Activated CD4-positive, CD25-positive, alpha-beta regulatory T cell treated with anti-CD3 and anti-CD28 coated beads, Interleukin-2, amount 50 U/mL, for 72 hours (primary cell): ENCODE measurements at regions not wholly inside any gene's neighbourhood (a gene's known extent, or its start where the extent isn't known, plus 50 kb on each side); places are given as distances from the start of the nearest gene placed in this dataset.

Source experiments
- DNase-seq: peaks from one replicate; pipeline ENCODE4 v3.0.0; 2021

DNA sequence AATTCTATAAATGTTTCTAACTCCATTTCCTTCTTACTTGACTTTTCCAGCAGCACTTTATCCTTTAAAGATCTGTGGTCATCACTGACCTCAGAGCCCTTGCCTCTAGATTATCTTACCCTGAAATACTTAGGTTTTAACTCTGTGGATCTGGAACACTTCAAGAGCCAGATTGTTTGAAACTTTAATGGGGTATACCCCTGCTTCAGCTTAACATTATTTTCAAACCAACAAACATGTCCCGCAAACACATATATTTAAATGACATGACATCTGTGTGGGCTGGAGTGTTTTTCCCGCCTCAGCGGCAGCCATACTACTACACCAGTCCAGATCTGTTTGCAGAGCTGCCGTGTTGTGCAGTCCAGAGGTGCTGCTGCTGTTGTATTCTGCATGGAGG lies 252.0 kb upstream of the TPM1 start:
- DNase-seq: no peak

- no peak for DNase-seq
Observed at GRCh38 chr15:62791694-62792093, 250.9 kb upstream of the TPM1 start.

DNA sequence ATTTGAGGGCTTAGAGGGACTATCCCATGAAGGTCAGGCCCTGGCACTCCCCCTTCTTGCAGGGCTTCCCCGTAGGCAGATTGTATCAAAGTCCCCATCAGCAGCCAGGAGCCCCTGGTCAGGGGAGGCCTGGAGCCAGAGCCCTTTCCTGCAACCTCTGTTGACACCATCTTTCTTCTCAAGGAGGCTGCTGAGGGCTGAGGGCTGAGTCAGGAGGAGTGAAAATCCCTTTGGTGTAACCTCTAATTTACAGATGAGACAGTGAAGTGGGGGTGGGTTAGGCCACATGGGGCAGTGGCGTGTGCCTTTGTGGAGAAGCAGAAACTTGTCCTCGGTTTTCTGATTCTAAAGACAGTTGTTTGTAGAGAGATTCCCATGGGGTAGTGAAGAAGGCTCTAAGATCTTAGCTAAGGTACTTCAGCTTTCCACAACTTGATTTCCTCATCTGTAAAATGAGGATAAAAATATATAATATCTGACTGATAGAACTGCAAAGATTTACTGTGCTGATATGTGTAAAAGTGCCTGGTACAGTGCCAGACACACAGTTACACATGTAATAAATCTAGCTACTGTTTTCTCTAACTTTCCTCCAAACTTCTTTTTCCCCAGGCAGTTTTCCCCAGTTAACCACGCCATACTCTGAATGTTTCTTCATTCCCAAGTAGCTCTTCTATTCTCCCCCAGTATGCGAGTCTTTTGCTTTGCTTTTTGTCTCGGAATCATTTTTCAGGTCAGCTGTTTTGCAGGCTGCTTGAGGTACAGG lies 249.4 kb upstream of the TPM1 start:
- no peak for DNase-seq

DNA sequence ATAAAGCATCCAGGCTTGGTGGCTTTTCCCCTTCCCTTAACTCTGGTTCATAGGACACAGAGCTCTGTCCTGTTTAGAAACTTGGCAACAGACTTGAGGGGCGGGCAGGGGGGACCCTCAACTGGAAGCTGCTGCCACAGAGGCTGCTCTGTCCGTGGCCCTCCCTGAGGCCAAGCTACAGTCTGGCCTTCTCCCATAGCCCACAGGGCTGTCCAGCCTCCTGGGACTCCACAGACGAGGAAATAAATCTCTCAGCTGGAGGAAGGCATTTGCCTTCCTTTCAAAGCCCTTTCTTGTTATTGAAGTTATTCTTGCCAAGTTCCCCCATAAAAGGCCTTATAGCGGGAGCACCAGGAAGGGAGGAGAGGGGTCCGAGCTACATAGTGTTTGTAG lies 248.8 kb upstream of the TPM1 start:
- DNase-seq: no peak

DNA sequence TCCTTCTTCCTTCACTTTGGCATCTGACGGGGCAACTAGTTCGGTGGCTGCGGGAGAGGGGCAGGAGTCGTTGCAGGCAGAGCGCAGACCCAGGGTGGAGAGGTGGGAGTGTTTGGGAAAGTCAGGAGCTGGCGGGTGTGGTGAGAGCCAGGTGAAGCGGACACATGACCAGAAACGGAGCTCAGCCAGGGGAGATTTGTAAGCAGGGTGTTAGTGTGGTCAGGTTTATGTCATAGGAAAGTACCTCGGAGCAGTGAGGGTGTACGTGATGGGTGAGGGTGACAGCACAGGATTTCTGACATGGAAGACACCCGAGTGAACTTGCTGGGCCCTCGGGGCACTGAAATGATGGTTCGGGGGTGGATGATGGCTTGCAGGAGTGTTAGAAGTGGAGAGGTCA lies 247.4 kb upstream of the TPM1 start:
- no peak for DNase-seq

GRCh38 chr15:62795700-62796695 lies 246.5 kb upstream of the TPM1 start:
- no peak for DNase-seq

GRCh38 chr15:62797171-62797570 lies 245.4 kb upstream of the TPM1 start:
- no peak for DNase-seq

GRCh38 chr15:62798536-62798935 lies 244.0 kb upstream of the TPM1 start:
- no peak for DNase-seq

DNA sequence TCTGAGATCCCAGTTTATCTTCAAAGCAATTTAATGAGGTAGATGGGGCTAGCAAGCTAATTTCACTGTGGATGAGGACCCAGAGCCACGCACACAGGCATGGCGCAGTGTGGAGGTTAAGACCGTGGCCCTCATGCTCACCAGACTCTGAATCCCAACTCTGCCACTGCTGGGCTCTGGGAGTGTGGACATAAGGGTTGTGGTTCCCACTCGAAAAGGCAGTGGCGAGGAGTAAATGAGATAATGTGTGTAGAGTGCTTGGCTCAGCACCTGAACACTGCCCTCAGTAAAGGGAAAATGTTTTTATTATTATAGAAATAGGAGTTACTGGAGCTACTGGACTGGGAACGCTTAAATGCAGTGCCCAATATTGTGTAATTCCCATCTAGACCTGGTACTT lies 243.5 kb upstream of the TPM1 start:
- DNase-seq: no peak

DNA sequence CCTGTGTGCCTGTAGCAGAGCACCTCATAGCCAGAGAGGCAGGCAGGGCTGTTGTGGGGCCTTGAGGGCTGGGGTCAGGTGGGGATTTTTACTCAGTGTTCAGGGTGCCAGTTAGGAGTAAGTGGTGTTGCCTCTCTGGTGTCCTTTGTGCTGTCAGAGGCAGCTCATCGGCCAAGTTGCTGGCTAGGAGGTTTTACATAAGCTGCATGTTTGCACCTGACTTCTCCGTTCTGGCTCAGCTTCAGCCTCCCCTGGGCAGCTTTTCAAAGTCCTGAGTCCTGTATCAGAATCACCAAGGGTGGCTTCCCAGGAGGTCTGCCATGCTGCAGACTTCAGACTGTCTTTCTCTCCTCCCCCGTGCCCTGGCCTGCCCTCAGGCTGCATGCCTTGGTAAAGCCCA lies 242.6 kb upstream of the TPM1 start:
- DNase-seq: no peak

DNA sequence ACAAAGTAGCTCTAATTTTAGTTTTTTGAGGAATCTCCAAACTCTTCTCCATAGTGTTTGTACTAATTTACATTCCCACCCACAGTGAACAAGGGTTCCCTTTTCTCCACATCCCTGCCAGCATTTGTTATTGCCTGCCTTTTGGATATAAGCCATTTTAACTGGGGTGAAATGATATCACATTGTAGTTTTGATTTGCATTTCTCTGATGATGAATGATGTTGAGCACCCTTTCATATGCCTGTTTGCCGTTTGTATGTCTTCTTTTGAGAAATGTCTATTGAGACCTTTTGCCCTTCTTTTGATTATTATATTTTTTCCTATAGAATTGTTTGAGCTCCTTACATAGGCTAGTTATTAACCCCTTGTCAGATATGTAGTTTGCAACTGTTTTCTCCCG lies 239.9 kb upstream of the TPM1 start:
- DNase-seq: no peak

- no peak for DNase-seq
Observed at GRCh38 chr15:62803856-62804400, 238.6 kb upstream of the TPM1 start.

DNA sequence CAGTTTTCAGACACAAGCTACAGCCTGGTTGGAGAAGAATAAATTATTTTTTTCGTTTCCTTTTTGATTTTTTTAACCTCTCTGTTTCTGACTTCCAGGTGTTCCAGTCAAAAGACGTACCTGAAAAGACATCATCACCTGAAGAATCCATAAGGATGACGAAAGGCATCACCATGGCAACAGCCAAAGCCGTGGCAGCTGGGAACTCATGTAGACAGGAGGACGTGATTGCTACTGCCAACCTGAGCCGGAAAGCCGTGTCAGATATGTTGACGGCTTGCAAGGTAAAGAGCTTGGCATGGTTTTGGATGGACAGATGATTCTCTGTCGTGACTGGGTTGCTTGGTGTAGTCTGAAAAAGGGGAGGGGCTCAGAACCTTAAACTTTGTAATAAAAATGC lies 237.0 kb upstream of the TPM1 start:
- DNase-seq: no peak

- no peak for DNase-seq
Observed at GRCh38 chr15:62807539-62808130, 234.9 kb upstream of the TPM1 start.

DNA sequence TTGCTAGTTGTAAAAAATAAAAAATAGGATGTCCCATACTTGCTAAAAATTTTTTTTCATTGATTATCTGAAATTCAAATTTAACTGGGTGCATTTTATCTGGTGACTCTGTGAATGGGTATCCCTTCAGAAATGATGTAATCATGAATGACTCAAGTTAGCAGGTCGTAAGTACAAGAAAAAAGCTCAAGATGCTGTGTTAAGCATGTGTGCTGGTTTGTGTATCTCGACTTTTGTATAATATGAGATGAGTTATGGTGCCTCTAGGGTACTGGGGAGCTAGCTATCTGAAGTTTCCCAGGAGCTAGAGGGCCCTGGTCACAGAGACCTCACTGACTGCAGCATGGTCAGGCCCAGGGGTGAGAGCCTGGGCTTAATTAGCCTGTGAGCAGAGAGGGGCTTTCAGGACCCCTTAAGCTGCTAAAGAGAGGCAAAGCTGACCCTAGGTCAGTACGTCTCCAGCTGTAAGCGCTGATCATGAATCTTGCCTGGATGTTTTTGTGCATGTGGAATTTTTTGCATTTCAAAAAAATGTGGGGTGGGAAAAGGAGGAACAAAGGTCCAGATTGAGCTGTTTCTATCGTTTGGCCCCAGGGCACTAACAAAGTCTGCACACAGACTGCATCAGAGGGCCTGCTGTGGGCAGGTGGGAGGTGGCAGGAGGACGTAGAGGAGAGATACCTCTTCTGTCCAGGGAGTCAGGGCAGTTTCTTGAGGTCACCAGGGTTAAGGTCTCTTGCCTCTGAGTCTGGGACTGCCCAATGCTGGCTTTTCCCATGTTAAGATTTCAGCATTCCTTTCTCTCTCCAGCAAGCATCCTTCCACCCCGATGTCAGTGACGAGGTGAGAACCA lies 233.2 kb upstream of the TPM1 start:
- no peak for DNase-seq

- no peak for DNase-seq
Observed at GRCh38 chr15:62809968-62810260, 232.6 kb upstream of the TPM1 start.

DNA sequence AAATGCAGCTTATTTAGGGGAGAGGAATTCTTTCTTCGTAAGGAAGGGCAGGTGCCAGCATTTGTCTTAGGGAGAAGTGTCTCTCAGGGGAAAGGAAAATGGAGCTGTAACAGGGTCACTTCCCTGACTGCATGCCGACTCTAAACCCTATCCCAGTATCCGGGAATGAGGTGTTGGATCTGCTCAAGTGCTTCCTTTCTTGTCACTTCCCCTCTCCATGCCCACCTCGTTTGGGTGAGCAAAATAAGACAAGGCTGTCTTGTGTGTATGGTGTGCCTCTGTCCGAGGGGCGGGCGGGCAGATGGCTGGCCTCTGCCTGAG lies 230.1 kb upstream of the TPM1 start:
- no peak for DNase-seq

- DNase-seq: no peak
Observed at GRCh38 chr15:62816342-62817069, 226.0 kb upstream of the TPM1 start.

- no peak for DNase-seq
Observed at GRCh38 chr15:62818691-62819090, 223.9 kb upstream of the TPM1 start.

GRCh38 chr15:62821384-62822131 lies 221.0 kb upstream of the TPM1 start:
- no peak for DNase-seq

- DNase-seq: no peak
Observed at GRCh38 chr15:62822228-62822627, 220.3 kb upstream of the TPM1 start.
